AG04450 (cell line): ENCODE measurements at regions not wholly inside any gene's neighbourhood (a gene's known extent, or its start where the extent isn't known, plus 50 kb on each side); places are given as distances from the start of the nearest gene placed in this dataset.
"Not testable (repeated sequence)": the region's sequence is repeated elsewhere in the genome, so short reads cannot be mapped to it uniquely, and the experiment has no call there.

Source experiments
- CTCF ChIA-PET: fragments of 300-600, 350-600 bp; formaldehyde crosslinking; extraction: SDS; loops from one replicate; lab custom pipeline; 2022; ENCODE audit warnings: antibody characterized with exemption, inconsistent platforms; lab: Charles Lee
- POLR2A ChIA-PET: fragments of 350-600 bp; formaldehyde crosslinking; extraction: SDS; loops from one replicate; lab custom pipeline; 2021; ENCODE audit warnings: antibody characterized with exemption, inconsistent platforms; lab: Yijun Ruan, JAX
- DNase-seq: peaks from one replicate; pipeline ENCODE4 v3.0.0-alpha.2; 2011; ENCODE audit warnings: low read depth, low spot score
- H3K27ac ChIP-seq: one replicate; pipeline ENCODE4 v1.5.1; 2012; ENCODE audit warnings: low read depth, low read length, control low read depth
- H3K27me3 ChIP-seq: one replicate; pipeline ENCODE4 v1.6.0; 2012; ENCODE audit warnings: low read length; ENCODE audit not compliant: control insufficient read depth, insufficient read depth
- H3K4me3 ChIP-seq: 2 replicates; pipeline ENCODE4 v1.5.1; 2011; ENCODE audit warnings: mild to moderate bottlenecking, low read depth, low read length, control low read depth
- H3K9me3 ChIP-seq: 2 replicates; pipeline ENCODE4 v1.5.1; 2012; ENCODE audit warnings: low read length; ENCODE audit not compliant: control insufficient read depth, insufficient read depth
- TF ChIP-seq, protein P1 (sequence below): IDR thresholded peaks from 2 replicates; pipeline ENCODE4 v1.5.1; 2011; ENCODE audit warnings: low read depth, low read length, control low read depth, inconsistent platforms

GRCh38 chr7:110420788-110421187 is 670.1 kb upstream of the LRRN3 start:
- Histone ChIP-seq H3K27me3 (no peaks in the 10 kb centered on the region), H3K27ac (no peak overlapping the region), H3K9me3 (no peaks in the 10 kb centered on the region), H3K4me3 (no peak overlapping the region)
- CTCF ChIA-PET, result no interaction called here
- POLR2A ChIA-PET, result no interaction called here
- no peak for DNase-seq
- TF ChIP-seq, protein P1, sequence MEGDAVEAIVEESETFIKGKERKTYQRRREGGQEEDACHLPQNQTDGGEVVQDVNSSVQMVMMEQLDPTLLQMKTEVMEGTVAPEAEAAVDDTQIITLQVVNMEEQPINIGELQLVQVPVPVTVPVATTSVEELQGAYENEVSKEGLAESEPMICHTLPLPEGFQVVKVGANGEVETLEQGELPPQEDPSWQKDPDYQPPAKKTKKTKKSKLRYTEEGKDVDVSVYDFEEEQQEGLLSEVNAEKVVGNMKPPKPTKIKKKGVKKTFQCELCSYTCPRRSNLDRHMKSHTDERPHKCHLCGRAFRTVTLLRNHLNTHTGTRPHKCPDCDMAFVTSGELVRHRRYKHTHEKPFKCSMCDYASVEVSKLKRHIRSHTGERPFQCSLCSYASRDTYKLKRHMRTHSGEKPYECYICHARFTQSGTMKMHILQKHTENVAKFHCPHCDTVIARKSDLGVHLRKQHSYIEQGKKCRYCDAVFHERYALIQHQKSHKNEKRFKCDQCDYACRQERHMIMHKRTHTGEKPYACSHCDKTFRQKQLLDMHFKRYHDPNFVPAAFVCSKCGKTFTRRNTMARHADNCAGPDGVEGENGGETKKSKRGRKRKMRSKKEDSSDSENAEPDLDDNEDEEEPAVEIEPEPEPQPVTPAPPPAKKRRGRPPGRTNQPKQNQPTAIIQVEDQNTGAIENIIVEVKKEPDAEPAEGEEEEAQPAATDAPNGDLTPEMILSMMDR, result no peak

DNA sequence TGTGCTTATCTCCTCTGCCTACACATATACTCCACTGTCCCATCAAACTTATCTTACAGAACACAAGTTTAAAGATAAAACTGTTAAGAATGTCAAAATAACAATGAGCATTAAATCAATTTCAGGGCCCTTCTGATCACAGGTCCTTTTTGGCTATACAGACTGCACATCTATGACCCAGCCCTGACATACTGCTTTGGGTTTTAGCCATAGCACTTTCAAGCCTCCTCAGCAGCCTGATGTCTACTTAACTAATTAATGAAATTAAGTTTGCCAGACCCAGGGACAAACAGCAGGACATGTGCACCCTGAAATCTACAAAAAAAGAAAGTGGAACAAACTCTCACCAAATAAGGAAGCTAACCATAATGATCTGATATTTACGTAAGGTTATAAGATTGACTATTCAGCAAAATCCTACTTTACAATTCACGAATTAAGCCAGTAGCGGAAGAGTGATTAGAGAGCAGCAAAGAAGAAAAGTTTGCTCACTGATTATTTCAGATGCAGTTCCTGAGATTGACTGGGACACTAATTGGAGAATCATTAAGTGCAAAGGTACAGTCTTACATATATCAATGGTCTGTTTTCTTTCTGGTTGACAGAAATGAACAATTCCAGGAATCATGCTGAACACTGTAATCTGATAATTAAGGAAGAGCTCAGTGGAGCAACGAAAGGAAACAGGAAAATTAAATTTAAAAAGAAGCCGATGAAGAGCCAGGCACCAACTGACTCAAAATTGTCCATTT is 669.3 kb upstream of the LRRN3 start:
- H3K9me3 ChIP-seq, result no peaks in the 10 kb centered on the region
- TF ChIP-seq, protein P1, result no peak
- ChIA-PET POLR2A (no interaction called here), CTCF (no interaction called here)
- H3K27ac ChIP-seq, result no peak overlapping the region
- DNase-seq, result no peak
- no peak overlapping the region for H3K4me3 ChIP-seq
- H3K27me3 ChIP-seq, result no peaks in the 10 kb centered on the region

DNA sequence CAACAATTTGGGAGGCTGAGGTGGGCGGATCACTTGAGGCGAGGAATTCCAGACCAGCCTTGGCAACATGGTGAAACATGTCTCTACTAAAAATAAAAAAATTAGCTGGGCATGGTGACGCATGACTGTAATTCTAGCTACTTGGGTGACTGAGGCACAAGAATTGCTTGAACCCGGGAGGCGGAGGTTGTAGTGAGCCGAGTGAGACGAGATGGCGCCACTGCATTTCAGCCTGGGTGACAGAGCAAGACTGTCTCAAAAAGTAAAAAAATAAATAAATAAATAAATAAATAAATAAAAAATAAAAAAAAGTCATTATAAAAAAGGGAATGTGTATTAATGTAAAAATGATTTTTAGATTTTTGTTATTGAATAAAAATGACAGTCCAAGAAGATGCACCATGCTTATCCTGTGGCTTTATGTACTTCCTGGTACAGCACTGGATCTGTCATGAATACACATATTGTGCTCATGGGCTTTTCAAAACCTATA is 658.8 kb upstream of the LRRN3 start:
- Histone ChIP-seq H3K27me3 (no peaks in the 10 kb centered on the region), H3K9me3 (no peaks in the 10 kb centered on the region), H3K4me3 (no peak overlapping the region), H3K27ac (no peak overlapping the region)
- POLR2A ChIA-PET, result no interaction called here
- TF ChIP-seq, protein P1, result no peak
- CTCF ChIA-PET, result no interaction called here
- no peak for DNase-seq

- POLR2A ChIA-PET, H3K4me3 ChIP-seq, H3K9me3 ChIP-seq, CTCF ChIA-PET, H3K27me3 ChIP-seq, DNase-seq, H3K27ac ChIP-seq: not testable (repeated sequence)
Observed at GRCh38 chr7:110438926-110439325, 652.0 kb upstream of the LRRN3 start.

GRCh38 chr7:110442381-110442837 is 648.5 kb upstream of the LRRN3 start:
- TF ChIP-seq, protein P1, result peak; percentile 53

More at GRCh38 chr7:110442381-110442837, 648.5 kb upstream of the LRRN3 start:
- DNase-seq, result no peak
- ChIA-PET POLR2A (no interaction called here), CTCF (interaction anchor here (0.6 to 1.2 kb wide), 6 partner anchors 11 to 700 kb away, joined by 3 to 6 read pairs (median 3); no protein-coding TSS in a partner anchor)
- Histone ChIP-seq H3K27me3 (no peaks in the 10 kb centered on the region), H3K27ac (no peak overlapping the region), H3K4me3 (no peak overlapping the region), H3K9me3 (no peaks in the 10 kb centered on the region)
